Natural killer cell (primary cell): ENCODE measurements at regions not wholly inside any gene's neighbourhood (a gene's known extent, or its start where the extent isn't known, plus 50 kb on each side); places are given as distances from the start of the nearest gene placed in this dataset.

ENCODE experiments used
- ATAC-seq, 3 donors: fragments of 150-1000 bp in 2 of 3; fragments of 200-7000 bp in 1 of 3; cut with Tn5 transposase; 1 replicate in 1 of 3; 2 replicates in 2 of 3; pipeline ENCODE4 v1.10.0; 2021; ENCODE audit warnings: mild to moderate bottlenecking in 2 of 3, moderate library complexity in 2 of 3
- DNase-seq, 2 donors: peaks; one replicate each; pipeline versions ENCODE4 v3.0.0 to v3.0.0-alpha.2; 2013 to 2021; ENCODE audit warnings: mixed read lengths in 1 of 2
- H3K27ac ChIP-seq: one replicate; pipeline ENCODE4 v1.5.1; 2013; ENCODE audit warnings: mild to moderate bottlenecking, low read length
- H3K27me3 ChIP-seq: one replicate; pipeline ENCODE4 v1.6.1; 2013; ENCODE audit warnings: low read length; ENCODE audit not compliant: control insufficient read depth, insufficient read depth
- H3K36me3 ChIP-seq: one replicate; pipeline ENCODE4 v1.6.1; 2013; ENCODE audit warnings: low read length; ENCODE audit not compliant: control insufficient read depth, insufficient read depth
- H3K4me1 ChIP-seq: one replicate; pipeline ENCODE4 v1.6.1; 2013; ENCODE audit warnings: low read length; ENCODE audit not compliant: control insufficient read depth, insufficient read depth
- H3K4me3 ChIP-seq: one replicate; pipeline ENCODE4 v1.5.1; 2013; ENCODE audit warnings: low read length
- H3K9me3 ChIP-seq: one replicate; pipeline ENCODE4 v1.6.1; 2013; ENCODE audit warnings: low read length; ENCODE audit not compliant: control insufficient read depth, insufficient read depth
- H3K27ac Mint-ChIP-seq, 2 donors: one replicate each; pipeline ENCODE4 v1.8.0; 2022; ENCODE audit warnings: mild to moderate bottlenecking in 2 of 2, mixed read lengths in 2 of 2, moderate library complexity in 1 of 2
- H3K27me3 Mint-ChIP-seq, 2 donors: one replicate each; pipeline ENCODE4 v1.8.0; 2022; ENCODE audit warnings: low read depth in 2 of 2, mixed read lengths in 2 of 2
- H3K36me3 Mint-ChIP-seq: one replicate; pipeline ENCODE4 v1.8.0; 2022; ENCODE audit warnings: mixed read lengths
- H3K4me1 Mint-ChIP-seq, 2 donors: one replicate each; pipeline ENCODE4 v1.8.0; 2022; ENCODE audit warnings: mixed read lengths in 2 of 2
- H3K4me3 Mint-ChIP-seq: one replicate; pipeline ENCODE4 v1.8.0; 2022; ENCODE audit warnings: mild to moderate bottlenecking, moderate library complexity, mixed read lengths
- H3K9me3 Mint-ChIP-seq, 2 donors: one replicate each; pipeline ENCODE4 v1.8.0; 2022; ENCODE audit warnings: mixed read lengths in 2 of 2
- CTCF ChIP-seq: fragments of 200-600 bp; IDR thresholded peaks from one replicate; pipeline ENCODE4 v1.8.0; 2022; ENCODE audit warnings: antibody characterized with exemption
- WGBS: methylation state at CpG from one replicate; pipeline ENCODE4 v1.1.7; 2013; ENCODE audit warnings: missing lambda C conversion rate; ENCODE audit not compliant: insufficient coverage; 5-methylcytosine and 5-hydroxymethylcytosine counted together
- intact Hi-C: fragments of 100-400 bp; cut with micrococcal nuclease; formaldehyde crosslinking; loops from one replicate; pipeline ENCODE4 v1.14.2; 2022

DNA sequence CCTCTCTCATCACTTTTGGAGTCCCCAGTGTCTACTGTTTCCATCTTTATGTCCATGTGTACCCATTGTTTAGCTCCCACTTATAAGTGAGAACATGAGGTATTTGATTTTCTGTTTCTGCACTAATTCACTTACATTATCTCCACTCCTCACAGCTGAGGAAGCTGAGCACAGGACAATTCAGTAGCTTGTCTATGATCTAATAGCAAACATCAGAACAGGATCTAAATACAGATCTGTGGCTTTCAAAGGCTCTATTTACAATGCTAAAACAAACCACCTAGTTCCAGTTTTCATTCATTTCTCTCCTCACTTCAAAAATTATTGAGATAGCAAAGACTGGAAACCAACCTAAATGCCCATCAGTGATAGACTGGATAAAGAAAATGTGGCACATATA, 52.0 kb upstream of the DDX18 start:
- H3K27ac ChIP-seq, result no peak overlapping the region
- no peaks in the 10 kb centered on the region for H3K27me3 ChIP-seq
- H3K4me3 ChIP-seq, result no peak overlapping the region
- Mint-ChIP-seq H3K27me3 (no peaks in the 10 kb centered on the region), H3K27ac (no peak overlapping the region), H3K4me3 (no peak overlapping the region), H3K36me3 (no peaks in the 10 kb centered on the region), H3K4me1 (peaks cover 6% of the 10 kb centered on the region in 2 donors), H3K9me3 (peaks cover 0 to 2% of the 10 kb centered on the region in 2 donors)
- no peak for ATAC-seq
- DNase-seq, result no peak
- no peaks in the 10 kb centered on the region for H3K9me3 ChIP-seq
- intact Hi-C loops, result no loop called here
- H3K4me1 ChIP-seq, result no peaks in the 10 kb centered on the region
- no peaks in the 10 kb centered on the region for H3K36me3 ChIP-seq
- TF ChIP-seq CTCF, result no peak

- H3K36me3 Mint-ChIP-seq, result no peaks in the 10 kb centered on the region
- TF ChIP-seq CTCF, result no peak
- intact Hi-C loops, result no loop called here
- H3K27me3 ChIP-seq, result no peaks in the 10 kb centered on the region
- H3K4me1 ChIP-seq, result no peaks in the 10 kb centered on the region
- H3K4me1 Mint-ChIP-seq, result peaks cover 4% of the 10 kb centered on the region in 2 donors
- DNase-seq (no peak), ATAC-seq (no peak)
- no peaks in the 10 kb centered on the region for H3K36me3 ChIP-seq
- no peak overlapping the region for H3K4me3 Mint-ChIP-seq
- no peak overlapping the region for H3K27ac ChIP-seq
- H3K9me3 Mint-ChIP-seq, result peaks cover 0 to 2% of the 10 kb centered on the region in 2 donors
- no peaks in the 10 kb centered on the region for H3K9me3 ChIP-seq
- no peak overlapping the region for H3K4me3 ChIP-seq
- no peak overlapping the region for H3K27ac Mint-ChIP-seq
- 50% methylated on average over 3 of the region's 4 CpGs for WGBS
- no peaks in the 10 kb centered on the region for H3K27me3 Mint-ChIP-seq
These were observed 50.7 kb upstream of the DDX18 start for GRCh38 chr2:117763804-117764203.
